ENCODE measurements at regions not wholly inside any gene's neighbourhood (a gene's known extent, or its start where the extent isn't known, plus 50 kb on each side); places are given as distances from the start of the nearest gene placed in this dataset.

DNA sequence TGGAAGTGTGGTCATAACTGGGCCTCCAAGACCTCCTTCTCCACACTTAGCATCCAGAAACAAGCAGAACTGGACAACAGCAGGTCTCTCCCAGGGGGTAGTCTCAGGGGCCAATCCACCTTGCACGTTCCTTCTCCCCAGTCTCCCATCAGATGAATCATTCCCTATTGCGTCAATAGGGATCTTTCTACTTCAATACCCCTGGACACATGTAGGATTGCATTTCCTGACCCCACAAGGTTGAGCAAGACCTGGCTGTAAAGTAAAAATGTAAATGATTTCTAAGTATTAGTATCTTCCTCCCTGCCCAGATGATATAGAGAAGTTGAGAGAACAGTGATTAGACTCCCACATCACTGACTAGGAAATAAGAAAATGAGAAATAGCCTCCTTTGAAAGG is 224.5 kb upstream of the CSF3R start:
- H3K27ac ChIP-seq (ENCODE audit: low read depth, low read length): no peak overlapping the region
- no peak overlapping the region for H3K4me3 ChIP-seq (ENCODE audit: low read depth, low read length)
- H3K9me3 ChIP-seq (ENCODE audit: control insufficient read depth, insufficient read depth, low read length): no peaks in the 10 kb centered on the region
- no peak for DNase-seq (ENCODE audit: low read depth in 4 of 6, low spot score in 6 of 6)
- H3K27me3 ChIP-seq (ENCODE audit: control insufficient read depth, insufficient read depth, low read length): peaks cover 37% of the 10 kb centered on the region
- no peaks in the 10 kb centered on the region for H3K36me3 ChIP-seq (ENCODE audit: control insufficient read depth, insufficient read depth, low read length)
- peaks cover 21% of the 10 kb centered on the region for H3K4me1 ChIP-seq (ENCODE audit: control insufficient read depth, insufficient read depth, low read length)
- 75% methylated on average over 1 of the region's 2 CpGs for WGBS (ENCODE audit: insufficient coverage)

DNA sequence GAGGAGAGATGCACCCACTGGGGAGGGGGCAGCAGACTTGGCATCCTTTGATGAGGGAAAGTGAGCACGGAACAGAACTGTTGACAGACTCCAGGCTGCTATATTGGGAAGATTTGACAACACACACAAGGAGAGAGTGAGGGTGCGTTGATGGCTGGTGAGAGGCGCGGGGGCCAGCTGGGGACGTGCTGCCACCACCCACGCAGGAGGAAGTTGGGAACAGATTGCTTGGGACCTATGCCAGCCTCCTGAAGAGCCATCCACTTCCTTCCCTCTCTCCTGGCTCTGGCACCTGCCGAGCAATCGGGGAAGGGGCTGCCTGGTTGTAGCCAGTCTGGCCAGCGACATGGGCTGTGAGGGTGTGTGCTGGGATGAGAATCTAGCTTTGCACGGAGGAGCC is 223.7 kb upstream of the CSF3R start:
- no peak overlapping the region for H3K27ac ChIP-seq (ENCODE audit: low read depth, low read length)
- H3K4me1 ChIP-seq (ENCODE audit: control insufficient read depth, insufficient read depth, low read length): peaks cover 21% of the 10 kb centered on the region
- H3K4me3 ChIP-seq (ENCODE audit: low read depth, low read length): no peak overlapping the region
- WGBS (ENCODE audit: insufficient coverage): 59% methylated on average over 6 of the region's 10 CpGs
- H3K27me3 ChIP-seq (ENCODE audit: control insufficient read depth, insufficient read depth, low read length): peaks cover 38% of the 10 kb centered on the region
- DNase-seq (ENCODE audit: low read depth in 4 of 6, low spot score in 6 of 6): peak in 1 of 6 donors; percentile 93
- H3K36me3 ChIP-seq (ENCODE audit: control insufficient read depth, insufficient read depth, low read length): no peaks in the 10 kb centered on the region
- H3K9me3 ChIP-seq (ENCODE audit: control insufficient read depth, insufficient read depth, low read length): no peaks in the 10 kb centered on the region

DNA sequence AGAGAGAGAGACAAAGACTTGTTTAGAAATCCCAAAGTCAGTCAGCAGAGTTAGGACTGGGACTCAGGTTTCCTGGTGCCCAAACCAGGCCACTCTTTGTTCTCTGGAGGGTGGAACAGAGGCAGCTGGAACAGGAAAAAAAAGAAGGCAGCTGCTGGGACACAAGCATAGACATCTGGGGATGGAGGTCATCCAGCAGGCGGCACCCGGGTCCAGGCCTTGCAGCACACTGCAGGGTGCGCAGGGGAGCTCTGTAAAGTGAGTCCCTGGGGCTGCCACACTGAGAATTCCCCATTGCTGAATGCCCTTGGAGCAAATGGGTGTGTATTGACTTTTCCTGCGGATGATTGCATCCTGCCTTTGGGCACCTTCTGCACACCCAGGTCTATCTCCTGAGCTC is 222.9 kb upstream of the CSF3R start:
- Histone ChIP-seq H3K27me3 (ENCODE audit: control insufficient read depth, insufficient read depth, low read length) (peaks cover 38% of the 10 kb centered on the region), H3K4me1 (ENCODE audit: control insufficient read depth, insufficient read depth, low read length) (peaks cover 21% of the 10 kb centered on the region), H3K36me3 (ENCODE audit: control insufficient read depth, insufficient read depth, low read length) (no peaks in the 10 kb centered on the region), H3K9me3 (ENCODE audit: control insufficient read depth, insufficient read depth, low read length) (no peaks in the 10 kb centered on the region), H3K4me3 (ENCODE audit: low read depth, low read length) (no peak overlapping the region), H3K27ac (ENCODE audit: low read depth, low read length) (no peak overlapping the region)
- no peak for DNase-seq (ENCODE audit: low read depth in 4 of 6, low spot score in 6 of 6)
- WGBS (ENCODE audit: insufficient coverage): 47% methylated on average over 4 of the region's 4 CpGs

DNA sequence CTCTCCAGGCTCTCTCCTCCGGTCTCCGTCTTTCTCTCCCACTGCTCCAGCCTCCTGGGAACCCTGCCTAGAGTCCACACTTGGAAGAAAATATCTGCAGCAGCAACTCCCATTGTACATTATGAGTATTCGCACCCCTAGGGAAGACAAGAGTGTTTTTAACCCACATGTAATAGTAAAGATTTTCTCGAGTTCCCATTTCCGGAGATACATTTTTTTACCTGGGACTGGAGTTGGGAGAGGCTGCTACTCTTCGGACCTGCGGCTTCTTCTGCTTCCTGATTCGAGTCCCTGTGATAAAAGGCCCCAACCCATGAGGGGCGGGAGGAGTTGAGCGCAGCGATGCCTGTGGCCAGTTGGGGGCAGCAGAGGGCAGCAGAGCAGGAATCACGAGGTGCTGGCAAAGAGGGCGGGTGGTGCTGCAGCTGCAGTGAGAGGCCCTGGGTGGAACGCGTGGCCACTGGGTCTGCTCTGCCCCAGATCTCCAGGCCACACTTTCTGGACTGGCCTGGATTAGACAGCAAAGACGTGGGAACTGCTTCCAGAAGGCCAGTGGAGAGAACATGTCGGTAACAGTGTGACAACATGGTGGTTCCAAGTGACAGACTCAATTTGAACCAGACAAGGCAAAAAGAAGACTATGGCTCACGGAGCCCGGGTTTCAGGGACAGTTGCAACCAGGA is 221.0 kb upstream of the CSF3R start:
- H3K27ac ChIP-seq (ENCODE audit: low read depth, low read length): no peak overlapping the region
- H3K9me3 ChIP-seq (ENCODE audit: control insufficient read depth, insufficient read depth, low read length): no peaks in the 10 kb centered on the region
- peaks cover 22% of the 10 kb centered on the region for H3K27me3 ChIP-seq (ENCODE audit: control insufficient read depth, insufficient read depth, low read length)
- H3K36me3 ChIP-seq (ENCODE audit: control insufficient read depth, insufficient read depth, low read length): no peaks in the 10 kb centered on the region
- peak; percentile 46 to 94 (median 65) for DNase-seq (ENCODE audit: low read depth in 4 of 6, low spot score in 6 of 6)
- H3K4me1 ChIP-seq (ENCODE audit: control insufficient read depth, insufficient read depth, low read length): peaks cover 12% of the 10 kb centered on the region
- WGBS (ENCODE audit: insufficient coverage): 23% methylated on average over 17 of the region's 19 CpGs
- no peak overlapping the region for H3K4me3 ChIP-seq (ENCODE audit: low read depth, low read length)

DNA sequence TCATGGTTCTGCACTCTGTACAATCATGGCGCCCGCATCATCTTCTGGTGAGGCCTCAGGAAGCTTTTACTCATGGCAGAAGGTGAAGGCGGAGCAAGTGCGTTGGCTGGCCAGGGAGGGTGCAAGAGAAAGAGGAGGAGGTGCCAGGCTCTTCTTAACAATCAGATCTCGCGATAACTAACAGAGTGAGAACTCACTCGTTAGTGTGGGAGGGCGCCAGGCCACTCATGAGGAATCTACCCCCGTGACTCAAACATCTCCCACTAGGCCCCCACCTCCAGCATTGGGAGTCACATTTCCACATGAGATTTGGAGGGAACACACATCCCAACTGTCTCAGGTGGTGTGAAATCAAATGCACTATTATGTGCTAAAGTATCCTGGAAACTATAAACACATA is 220.2 kb upstream of the CSF3R start:
- Histone ChIP-seq H3K4me1 (ENCODE audit: control insufficient read depth, insufficient read depth, low read length) (peaks cover 12% of the 10 kb centered on the region), H3K27ac (ENCODE audit: low read depth, low read length) (no peak overlapping the region), H3K4me3 (ENCODE audit: low read depth, low read length) (no peak overlapping the region), H3K9me3 (ENCODE audit: control insufficient read depth, insufficient read depth, low read length) (no peaks in the 10 kb centered on the region), H3K36me3 (ENCODE audit: control insufficient read depth, insufficient read depth, low read length) (no peaks in the 10 kb centered on the region), H3K27me3 (ENCODE audit: control insufficient read depth, insufficient read depth, low read length) (peaks cover 22% of the 10 kb centered on the region)
- no peak for DNase-seq (ENCODE audit: low read depth in 4 of 6, low spot score in 6 of 6)
- WGBS (ENCODE audit: insufficient coverage): 100% methylated on average over 2 of the region's 9 CpGs

DNA sequence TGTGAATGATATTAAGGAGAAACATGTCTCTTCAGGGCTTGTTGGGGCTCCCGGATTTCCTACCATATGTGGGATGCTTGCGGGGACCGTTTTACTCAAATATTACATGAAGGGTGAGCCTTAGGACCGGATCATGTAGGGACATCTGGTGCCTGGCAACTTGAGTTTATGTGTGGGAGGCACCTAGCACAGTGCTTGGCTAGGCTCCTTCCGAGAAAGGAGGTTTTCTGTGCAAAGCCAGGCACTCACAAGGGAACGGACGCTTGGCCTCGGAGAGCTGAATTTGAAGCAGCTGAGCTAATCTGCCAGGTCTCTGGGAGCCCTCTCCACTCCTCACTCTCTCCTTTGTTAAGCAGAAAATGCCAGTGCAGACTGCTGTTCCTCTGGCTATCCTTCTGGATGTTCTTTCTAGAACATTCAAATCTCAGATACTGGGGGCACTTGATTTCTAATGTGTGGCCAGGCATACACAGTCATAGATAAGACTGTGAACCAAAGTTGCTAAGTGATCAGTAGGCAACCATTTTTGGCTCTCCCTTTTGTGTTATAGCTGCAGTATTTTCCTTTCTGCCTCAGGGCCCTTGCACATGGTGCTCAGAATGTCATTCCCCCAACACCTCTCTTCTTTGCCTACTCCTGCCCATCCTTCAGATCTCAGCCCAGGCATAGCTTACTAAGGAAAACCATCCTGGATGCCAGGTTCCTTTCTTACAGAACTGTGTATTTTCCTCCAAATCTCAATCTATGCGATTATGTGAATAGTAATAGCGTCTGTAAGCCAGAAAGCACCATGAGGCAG is 216.6 kb upstream of the CSF3R start:
- WGBS (ENCODE audit: insufficient coverage): 45% methylated on average over 9 of the region's 10 CpGs
- Histone ChIP-seq H3K4me3 (ENCODE audit: low read depth, low read length) (no peak overlapping the region), H3K36me3 (ENCODE audit: control insufficient read depth, insufficient read depth, low read length) (no peaks in the 10 kb centered on the region), H3K27ac (ENCODE audit: low read depth, low read length) (no peak overlapping the region), H3K27me3 (ENCODE audit: control insufficient read depth, insufficient read depth, low read length) (peaks cover 4% of the 10 kb centered on the region), H3K9me3 (ENCODE audit: control insufficient read depth, insufficient read depth, low read length) (no peaks in the 10 kb centered on the region), H3K4me1 (ENCODE audit: control insufficient read depth, insufficient read depth, low read length) (peaks cover 11% of the 10 kb centered on the region)
- peak in 1 of 6 donors; percentile 76 for DNase-seq (ENCODE audit: low read depth in 4 of 6, low spot score in 6 of 6)

DNA sequence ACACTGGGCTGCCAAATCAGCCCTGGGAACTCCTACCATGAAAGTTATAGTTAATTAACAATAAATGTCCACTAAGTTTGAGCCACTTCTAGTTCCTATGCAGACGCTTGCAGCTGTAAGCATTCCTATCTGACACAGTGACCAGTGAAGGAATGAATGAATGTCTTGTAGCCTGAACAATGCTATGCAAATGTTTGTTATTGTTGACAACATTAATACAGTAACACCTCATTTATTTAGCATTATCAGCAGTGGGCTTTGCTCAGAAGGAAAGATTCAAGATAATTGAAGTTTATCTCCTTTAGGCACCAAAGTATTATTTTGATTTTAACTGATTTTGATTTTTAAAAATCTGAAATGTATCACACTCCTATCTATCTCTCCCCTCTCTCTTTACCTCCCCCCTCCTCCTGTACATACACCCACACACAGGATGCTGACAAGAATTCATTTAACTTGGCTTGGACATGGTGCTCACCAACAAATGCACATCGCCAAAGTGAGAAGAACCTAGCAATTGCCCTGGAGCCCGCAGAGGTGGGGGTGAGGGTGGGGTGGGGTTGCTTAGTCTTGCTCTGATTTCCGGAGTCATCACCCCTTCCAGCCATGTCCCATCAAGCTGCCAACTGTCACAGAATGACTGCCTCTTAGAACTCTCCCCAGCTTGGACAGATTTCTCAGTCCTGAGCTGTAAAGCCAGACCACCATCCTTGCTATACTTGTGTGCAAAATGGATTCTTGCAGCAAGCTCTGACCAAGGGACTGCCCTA is 215.3 kb upstream of the CSF3R start:
- no peaks in the 10 kb centered on the region for H3K9me3 ChIP-seq (ENCODE audit: control insufficient read depth, insufficient read depth, low read length)
- H3K36me3 ChIP-seq (ENCODE audit: control insufficient read depth, insufficient read depth, low read length): no peaks in the 10 kb centered on the region
- no peaks in the 10 kb centered on the region for H3K4me1 ChIP-seq (ENCODE audit: control insufficient read depth, insufficient read depth, low read length)
- no peak overlapping the region for H3K27ac ChIP-seq (ENCODE audit: low read depth, low read length)
- H3K27me3 ChIP-seq (ENCODE audit: control insufficient read depth, insufficient read depth, low read length): peaks cover 9% of the 10 kb centered on the region
- DNase-seq (ENCODE audit: low read depth in 4 of 6, low spot score in 6 of 6): no peak
- no CpG with 5 or more reads among the region's 4 CpGs for WGBS (ENCODE audit: insufficient coverage)
- no peak overlapping the region for H3K4me3 ChIP-seq (ENCODE audit: low read depth, low read length)

DNA sequence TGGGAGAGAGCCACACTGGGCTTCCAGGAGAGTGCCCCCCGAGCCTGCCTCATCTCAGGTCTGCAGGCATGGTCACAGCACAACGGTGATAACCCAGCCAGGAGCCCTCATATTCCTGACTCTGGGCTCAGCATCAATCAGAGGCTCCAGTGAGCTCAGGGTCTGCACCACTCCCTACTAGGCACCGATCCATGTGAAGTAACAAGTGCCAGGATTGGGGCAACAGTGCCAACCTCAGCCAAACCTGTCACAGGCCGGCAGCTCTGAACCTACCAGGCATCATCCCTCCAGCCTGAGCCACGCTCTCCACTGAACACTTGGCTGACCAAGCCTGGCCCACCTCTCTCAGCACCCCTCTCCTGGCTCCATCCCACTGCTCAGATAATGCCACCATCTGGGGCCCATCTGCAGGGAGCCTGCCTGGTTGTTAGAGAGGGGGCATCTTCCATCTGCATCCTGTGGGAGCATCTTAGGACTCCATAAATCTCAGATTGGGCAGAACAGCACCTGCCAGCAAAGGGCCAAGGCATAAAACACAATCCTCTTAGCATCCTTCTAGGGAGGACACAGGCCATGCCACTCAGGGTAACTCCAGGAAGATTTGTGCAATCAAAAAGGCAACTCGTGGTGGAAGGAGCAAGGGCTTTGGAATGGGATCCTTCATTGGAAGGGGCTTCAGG is 213.7 kb upstream of the CSF3R start:
- Histone ChIP-seq H3K4me1 (ENCODE audit: control insufficient read depth, insufficient read depth, low read length) (no peaks in the 10 kb centered on the region), H3K9me3 (ENCODE audit: control insufficient read depth, insufficient read depth, low read length) (no peaks in the 10 kb centered on the region), H3K4me3 (ENCODE audit: low read depth, low read length) (no peak overlapping the region), H3K27me3 (ENCODE audit: control insufficient read depth, insufficient read depth, low read length) (peaks cover 10% of the 10 kb centered on the region), H3K36me3 (ENCODE audit: control insufficient read depth, insufficient read depth, low read length) (no peaks in the 10 kb centered on the region), H3K27ac (ENCODE audit: low read depth, low read length) (no peak overlapping the region)
- 55% methylated on average over 6 of the region's 6 CpGs for WGBS (ENCODE audit: insufficient coverage)
- DNase-seq (ENCODE audit: low read depth in 4 of 6, low spot score in 6 of 6): peak in 2 of 6 donors; percentile 33 to 81

DNA sequence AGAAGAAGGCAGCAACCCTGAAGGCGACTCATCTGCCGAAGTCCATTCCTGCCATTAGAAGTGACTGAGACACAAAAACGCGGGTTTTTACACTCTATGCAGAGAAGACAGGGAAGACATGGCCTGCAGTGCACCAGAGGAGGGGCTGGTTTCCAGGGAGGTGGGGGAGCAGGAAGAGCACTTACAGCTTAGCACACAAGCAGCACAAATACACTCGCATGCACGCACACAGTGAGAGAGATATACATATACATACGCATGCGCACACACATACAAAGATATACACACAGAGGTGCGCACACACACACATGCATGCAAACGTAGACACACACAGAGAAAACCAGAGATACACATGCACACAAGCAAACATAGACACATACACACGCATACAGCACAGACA is 210.9 kb upstream of the CSF3R start:
- H3K27me3 ChIP-seq (ENCODE audit: control insufficient read depth, insufficient read depth, low read length): peaks cover 12% of the 10 kb centered on the region
- H3K27ac ChIP-seq (ENCODE audit: low read depth, low read length): no peak overlapping the region
- no peak overlapping the region for H3K4me3 ChIP-seq (ENCODE audit: low read depth, low read length)
- H3K4me1 ChIP-seq (ENCODE audit: control insufficient read depth, insufficient read depth, low read length): no peaks in the 10 kb centered on the region
- no peaks in the 10 kb centered on the region for H3K9me3 ChIP-seq (ENCODE audit: control insufficient read depth, insufficient read depth, low read length)
- 90% methylated on average over 9 of the region's 11 CpGs for WGBS (ENCODE audit: insufficient coverage)
- DNase-seq (ENCODE audit: low read depth in 4 of 6, low spot score in 6 of 6): peak in 1 of 6 donors; percentile 53
- no peaks in the 10 kb centered on the region for H3K36me3 ChIP-seq (ENCODE audit: control insufficient read depth, insufficient read depth, low read length)
